ENCODE measurements at regions not wholly inside any gene's neighbourhood (a gene's known extent, or its start where the extent isn't known, plus 50 kb on each side); places are given as distances from the start of the nearest gene placed in this dataset.

- no peak for TF ChIP-seq POLR2A (IDR thresholded peaks at IDR 0.05; ENCODE audit: control extremely low read depth in 1 of 2, low read depth in 2 of 2, low read length in 2 of 2)
- no peak for TF ChIP-seq CTCF (IDR thresholded peaks at IDR 0.05; ENCODE audit: control extremely low read depth in 1 of 3, insufficient read depth in 1 of 3, low read depth in 1 of 3, low read length in 3 of 3)
- no peak for TF ChIP-seq TAF1 (IDR thresholded peaks at IDR 0.05; ENCODE audit: low read depth, low read length)
- TF ChIP-seq USF2 (IDR thresholded peaks at IDR 0.05; ENCODE audit: low read length): no peak
- no peak for TF ChIP-seq GTF2F1 (IDR thresholded peaks at IDR 0.05; ENCODE audit: borderline replicate concordance, low read depth, low read length)
- no peak for TF ChIP-seq RFX5 (IDR thresholded peaks at IDR 0.05; ENCODE audit: borderline replicate concordance, low read depth, low read length)
- TF ChIP-seq POLR2AphosphoS5 (IDR thresholded peaks at IDR 0.05; ENCODE audit: low read depth, low read length): no peak
- TF ChIP-seq CBX5 (IDR thresholded peaks at IDR 0.05; ENCODE audit: low read depth, low read length): no peak
- no peak for TF ChIP-seq HDAC6 (IDR thresholded peaks at IDR 0.05; ENCODE audit: low read depth, low read length)
- no peak for TF ChIP-seq BACH1 (IDR thresholded peaks at IDR 0.05; ENCODE audit: low read length)
- no peak for TF ChIP-seq YY1 (IDR thresholded peaks at IDR 0.05; ENCODE audit: low read depth, low read length)
Measured at GRCh38 chr15:70432924-70433495, 330.3 kb downstream of the UACA start.

All from H1 (cell line).